SU-DHL-6 (cell line): ENCODE measurements at regions not wholly inside any gene's neighbourhood (a gene's known extent, or its start where the extent isn't known, plus 50 kb on each side); places are given as distances from the start of the nearest gene placed in this dataset.

ENCODE experiments used
- CTCF ChIP-seq: fragments of 200-600 bp; sonication (generic); IDR thresholded peaks from one replicate; pipeline ENCODE4 v1.5.1; 2017; ENCODE audit warnings: antibody characterized with exemption, mild to moderate bottlenecking, low read length, moderate library complexity; ENCODE audit not compliant: insufficient read depth, poor library complexity, severe bottlenecking
- EZH2phosphoT487 ChIP-seq: fragments of 200-600 bp; sonication (generic), shearing (Covaris generic); conservative IDR thresholded peaks from 2 replicates; pipeline ENCODE4 v1.6.1; 2018; ENCODE audit warnings: mild to moderate bottlenecking, antibody characterized with exemption, low read length, moderate library complexity, mixed read lengths

DNA sequence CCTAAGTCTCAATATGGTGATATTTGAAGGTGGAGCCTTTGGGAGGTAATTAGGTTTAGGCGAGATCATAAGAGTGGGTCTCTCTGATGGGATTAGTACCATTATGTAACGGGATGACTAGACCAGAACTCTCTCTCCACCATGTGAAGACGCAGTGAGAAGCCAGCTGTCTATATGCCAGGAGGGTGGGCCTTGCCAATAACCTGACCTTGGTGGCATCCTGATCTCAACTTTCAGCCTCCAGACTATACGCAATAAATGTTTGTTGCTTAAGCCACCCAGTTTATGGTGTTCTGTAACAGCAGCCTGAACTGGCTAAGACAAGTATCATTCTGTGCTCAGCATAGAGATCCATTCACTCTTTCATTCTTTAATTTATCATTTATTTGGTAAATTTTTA, 167.2 kb upstream of the CDH11 start:
- TF ChIP-seq CTCF (no peak), EZH2phosphoT487 (no peak)
